ENCODE measurements at regions not wholly inside any gene's neighbourhood (a gene's known extent, or its start where the extent isn't known, plus 50 kb on each side); places are given as distances from the start of the nearest gene placed in this dataset.

DNA sequence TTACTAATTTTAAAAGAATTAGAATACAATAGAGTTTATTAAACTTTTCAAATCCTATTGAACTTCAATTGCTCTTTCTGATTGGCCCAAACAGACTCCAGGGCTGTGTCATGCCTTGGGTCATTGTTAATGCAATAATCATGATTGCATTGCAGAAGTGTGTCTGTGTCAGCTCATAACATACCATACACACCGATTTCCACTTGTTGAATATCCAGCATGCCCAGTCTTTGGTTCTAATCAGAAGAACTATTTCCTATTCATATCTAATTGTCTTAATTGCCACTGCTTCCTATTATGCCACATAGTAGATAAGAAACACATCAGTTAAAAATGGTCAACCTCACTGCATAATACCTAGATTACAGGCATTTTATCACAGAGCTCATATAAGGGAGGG lies 106.1 kb upstream of the JAG1 start:
- TF ChIP-seq, protein P1, sequence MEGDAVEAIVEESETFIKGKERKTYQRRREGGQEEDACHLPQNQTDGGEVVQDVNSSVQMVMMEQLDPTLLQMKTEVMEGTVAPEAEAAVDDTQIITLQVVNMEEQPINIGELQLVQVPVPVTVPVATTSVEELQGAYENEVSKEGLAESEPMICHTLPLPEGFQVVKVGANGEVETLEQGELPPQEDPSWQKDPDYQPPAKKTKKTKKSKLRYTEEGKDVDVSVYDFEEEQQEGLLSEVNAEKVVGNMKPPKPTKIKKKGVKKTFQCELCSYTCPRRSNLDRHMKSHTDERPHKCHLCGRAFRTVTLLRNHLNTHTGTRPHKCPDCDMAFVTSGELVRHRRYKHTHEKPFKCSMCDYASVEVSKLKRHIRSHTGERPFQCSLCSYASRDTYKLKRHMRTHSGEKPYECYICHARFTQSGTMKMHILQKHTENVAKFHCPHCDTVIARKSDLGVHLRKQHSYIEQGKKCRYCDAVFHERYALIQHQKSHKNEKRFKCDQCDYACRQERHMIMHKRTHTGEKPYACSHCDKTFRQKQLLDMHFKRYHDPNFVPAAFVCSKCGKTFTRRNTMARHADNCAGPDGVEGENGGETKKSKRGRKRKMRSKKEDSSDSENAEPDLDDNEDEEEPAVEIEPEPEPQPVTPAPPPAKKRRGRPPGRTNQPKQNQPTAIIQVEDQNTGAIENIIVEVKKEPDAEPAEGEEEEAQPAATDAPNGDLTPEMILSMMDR (IDR thresholded peaks at IDR 0.05; ENCODE audit: borderline replicate concordance, control extremely low read depth, extremely low read depth, insufficient read depth, missing control alignments) = no peak
- in situ Hi-C loops (cut with MboI; ENCODE audit: low sequenced_read_pairs, unreplicated experiment) = no loop called here
- DNase-seq (ENCODE audit: low spot score) = no peak

DNA sequence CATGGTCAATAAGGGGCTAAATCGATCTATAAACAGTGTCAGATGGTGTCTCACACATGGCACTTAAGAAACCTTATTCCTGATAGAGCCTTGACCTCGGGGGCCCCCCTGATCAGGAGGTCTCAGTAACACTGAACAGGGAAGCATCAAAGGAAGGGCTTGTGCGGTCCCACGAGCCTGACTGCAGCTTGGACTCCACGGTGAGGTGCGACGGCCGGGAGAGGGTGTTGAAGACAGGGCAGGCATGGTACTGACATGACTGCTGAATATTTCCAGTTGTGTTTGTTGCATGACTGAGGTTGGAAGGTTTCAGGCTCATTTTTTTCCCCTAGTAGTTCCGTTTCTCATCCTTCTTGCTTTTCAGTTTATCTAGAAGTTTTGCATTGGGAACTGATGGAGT lies 107.1 kb upstream of the JAG1 start:
- DNase-seq (ENCODE audit: low spot score) = no peak
- in situ Hi-C loops (cut with MboI; ENCODE audit: low sequenced_read_pairs, unreplicated experiment) = no loop called here
- TF ChIP-seq, protein P1 (IDR thresholded peaks at IDR 0.05; ENCODE audit: borderline replicate concordance, control extremely low read depth, extremely low read depth, insufficient read depth, missing control alignments) = no peak

DNA sequence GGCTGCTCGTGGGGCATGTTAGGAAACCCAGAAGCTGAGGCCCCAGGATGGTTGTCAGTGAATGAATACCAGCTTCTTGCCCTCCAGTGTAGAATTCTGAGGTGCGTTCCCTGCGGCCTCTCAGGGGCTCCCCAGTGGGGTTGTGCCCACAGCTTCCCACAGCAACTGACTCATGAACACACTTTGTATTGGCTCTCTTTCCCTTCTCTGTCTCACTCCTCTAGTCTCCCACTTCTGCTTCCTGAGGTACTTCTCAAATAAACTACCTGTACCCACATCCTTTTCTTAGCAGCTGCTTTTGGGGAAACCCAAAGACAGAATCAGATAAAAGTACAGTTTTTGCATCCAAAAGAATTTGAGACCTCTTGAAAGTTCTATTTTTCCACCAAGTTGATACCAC lies 107.7 kb upstream of the JAG1 start:
- TF ChIP-seq, protein P1 (IDR thresholded peaks at IDR 0.05; ENCODE audit: borderline replicate concordance, control extremely low read depth, extremely low read depth, insufficient read depth, missing control alignments) = no peak
- DNase-seq (ENCODE audit: low spot score) = peak; percentile 15
- in situ Hi-C loops (cut with MboI; ENCODE audit: low sequenced_read_pairs, unreplicated experiment) = no loop called here

DNA sequence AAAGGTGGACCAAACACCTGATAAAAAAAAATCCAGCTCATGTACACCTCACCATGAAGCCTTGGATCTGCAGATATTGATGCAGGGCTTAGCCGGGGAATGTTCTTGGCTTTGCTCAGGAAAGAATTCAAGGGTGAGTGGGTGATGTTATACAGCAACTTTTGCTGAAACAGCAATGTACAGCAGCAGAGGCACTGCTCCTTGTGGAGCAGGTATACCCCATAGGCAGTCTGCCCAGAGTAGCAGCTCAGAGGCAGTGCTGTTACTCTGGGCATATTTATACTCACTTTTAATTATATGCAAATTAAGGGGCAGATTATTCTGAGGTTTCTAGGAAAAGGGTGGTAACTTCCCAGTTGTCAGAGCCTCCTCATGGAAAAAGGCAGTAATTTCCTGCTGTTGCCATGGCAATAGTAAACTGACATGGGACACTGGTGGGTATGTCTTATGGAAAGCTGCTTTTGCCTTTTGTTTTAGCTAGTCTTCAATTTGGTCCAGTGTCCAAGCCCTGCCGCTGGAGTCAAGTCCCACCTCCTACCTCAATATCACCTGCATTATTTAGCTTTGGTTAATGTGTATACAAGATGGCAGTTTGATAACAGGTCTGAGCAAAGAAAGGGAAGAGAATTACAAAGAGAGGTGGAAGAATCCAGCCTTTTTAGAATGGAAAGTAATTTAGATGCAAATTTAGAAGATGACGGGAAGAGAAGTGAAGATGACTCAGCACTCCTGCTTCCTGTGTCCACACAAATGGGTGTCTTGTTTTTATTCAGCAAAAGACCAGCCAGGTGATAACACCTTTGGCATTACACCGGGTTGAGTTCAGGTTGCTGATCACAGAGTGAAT lies 110.1 kb upstream of the JAG1 start:
- DNase-seq (ENCODE audit: low spot score) = no peak
- in situ Hi-C loops (cut with MboI; ENCODE audit: low sequenced_read_pairs, unreplicated experiment) = no loop called here
- TF ChIP-seq, protein P1 (IDR thresholded peaks at IDR 0.05; ENCODE audit: borderline replicate concordance, control extremely low read depth, extremely low read depth, insufficient read depth, missing control alignments) = no peak

DNA sequence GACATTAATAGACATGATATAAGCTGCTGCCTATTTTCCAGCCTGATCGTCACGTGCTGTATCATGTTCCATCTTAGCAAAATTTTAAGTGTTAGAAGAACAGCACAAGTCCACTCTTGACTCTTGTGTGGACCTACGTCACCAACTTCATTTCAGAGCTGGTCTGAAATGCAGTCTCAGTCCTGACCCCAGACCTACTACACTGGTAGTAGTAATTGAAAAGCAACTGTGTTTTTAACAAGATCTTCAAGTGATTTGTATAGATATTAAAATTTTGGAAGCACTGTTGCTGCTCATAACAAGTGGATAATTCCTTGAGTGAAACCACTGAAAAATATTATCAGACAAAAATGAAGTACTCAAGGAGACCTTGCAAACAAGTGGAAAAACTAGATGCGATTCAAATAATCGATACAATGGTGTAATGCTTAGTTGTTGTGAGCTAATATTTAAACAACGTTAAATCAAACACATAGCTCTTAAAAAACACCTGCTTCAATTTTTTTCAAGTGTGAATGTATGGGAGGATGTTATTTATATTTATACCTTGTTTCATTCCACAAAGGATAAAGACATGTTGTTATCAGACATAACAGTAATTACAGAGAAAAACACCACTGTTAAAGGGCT lies 110.9 kb upstream of the JAG1 start:
- no peak for DNase-seq (ENCODE audit: low spot score)
- in situ Hi-C loops (cut with MboI; ENCODE audit: low sequenced_read_pairs, unreplicated experiment) = no loop called here
- TF ChIP-seq, protein P1 (IDR thresholded peaks at IDR 0.05; ENCODE audit: borderline replicate concordance, control extremely low read depth, extremely low read depth, insufficient read depth, missing control alignments) = no peak

DNA sequence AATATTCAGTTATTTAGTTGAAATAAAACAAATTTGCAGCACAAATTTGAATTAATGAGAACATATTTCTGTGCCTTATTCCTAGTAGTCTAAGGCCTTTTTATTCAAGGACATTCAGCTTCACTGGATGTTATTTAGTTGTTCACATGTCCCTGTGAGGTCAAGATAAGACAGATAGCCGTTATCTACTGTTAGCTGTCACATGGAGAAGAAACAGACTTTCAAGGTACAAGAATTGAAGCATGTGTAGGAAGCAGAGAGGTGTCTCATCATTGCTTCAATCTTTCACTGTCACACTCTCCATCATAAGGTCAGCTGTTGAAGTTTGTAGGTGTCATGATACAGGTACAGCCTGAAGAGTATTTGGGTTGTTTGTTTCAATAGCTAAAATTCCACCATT lies 112.9 kb upstream of the JAG1 start:
- TF ChIP-seq, protein P1 (IDR thresholded peaks at IDR 0.05; ENCODE audit: borderline replicate concordance, control extremely low read depth, extremely low read depth, insufficient read depth, missing control alignments) = no peak
- DNase-seq (ENCODE audit: low spot score) = no peak
- in situ Hi-C loops (cut with MboI; ENCODE audit: low sequenced_read_pairs, unreplicated experiment) = no loop called here

Measured in GM13976 (cell line).